ENCODE measurements at regions not wholly inside any gene's neighbourhood (a gene's known extent, or its start where the extent isn't known, plus 50 kb on each side); places are given as distances from the start of the nearest gene placed in this dataset.

DNA sequence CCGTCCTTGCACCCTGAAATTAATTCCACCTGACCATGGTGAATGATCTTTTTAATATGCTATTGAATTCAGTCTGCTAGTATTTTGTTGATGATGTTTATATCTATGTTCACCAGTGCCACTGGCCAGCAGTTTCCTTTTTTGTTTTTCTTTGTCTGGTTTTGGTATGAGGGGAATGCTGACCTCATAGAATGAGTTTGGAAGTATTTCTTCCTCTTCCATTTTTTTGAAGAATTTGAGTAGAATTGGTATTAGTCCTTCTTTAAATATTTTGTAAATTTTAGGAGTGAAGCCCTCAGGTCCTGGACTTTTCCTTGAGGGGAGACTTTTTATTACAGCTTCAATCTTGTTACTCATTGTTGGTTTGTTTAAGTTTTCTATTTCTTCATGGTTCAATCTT, 231.6 kb downstream of the MRPL39 start:
- TF ChIP-seq POLR2AphosphoS5 (IDR thresholded peaks at IDR 0.05; ENCODE audit: borderline replicate concordance, low read depth, low read length) (no peak), EZH2 (IDR thresholded peaks at IDR 0.05) (no peak), FOXP2 (optimal IDR thresholded peaks at IDR 0.05; ENCODE audit: control extremely low read depth, extremely low read length, insufficient read depth) (no peak)

Data from SK-N-MC (cell line).